Thyroid gland (tissue), 4 donors: ENCODE measurements at regions not wholly inside any gene's neighbourhood (a gene's known extent, or its start where the extent isn't known, plus 50 kb on each side); places are given as distances from the start of the nearest gene placed in this dataset.

ENCODE experiments used
- POLR2A ChIP-seq, 2 donors: fragments of 450-650 bp; IDR thresholded peaks; one replicate each; pipeline ENCODE4 v1.6.1; 2017; ENCODE audit warnings: antibody characterized with exemption in 2 of 2, mild to moderate bottlenecking in 2 of 2, moderate library complexity in 1 of 2
- TF ChIP-seq, protein P1 (sequence below), 6 experiments: fragments of 200-600 bp in 3 of 6; fragments of 450-650 bp in 3 of 6; sonication (generic) in 3 of 6; IDR thresholded peaks; one replicate each; pipeline ENCODE4 v1.5.1; 2016 to 2019; ENCODE audit warnings: antibody characterized with exemption in 6 of 6, mild to moderate bottlenecking in 2 of 6, inconsistent platforms in 1 of 6, moderate library complexity in 1 of 6

DNA sequence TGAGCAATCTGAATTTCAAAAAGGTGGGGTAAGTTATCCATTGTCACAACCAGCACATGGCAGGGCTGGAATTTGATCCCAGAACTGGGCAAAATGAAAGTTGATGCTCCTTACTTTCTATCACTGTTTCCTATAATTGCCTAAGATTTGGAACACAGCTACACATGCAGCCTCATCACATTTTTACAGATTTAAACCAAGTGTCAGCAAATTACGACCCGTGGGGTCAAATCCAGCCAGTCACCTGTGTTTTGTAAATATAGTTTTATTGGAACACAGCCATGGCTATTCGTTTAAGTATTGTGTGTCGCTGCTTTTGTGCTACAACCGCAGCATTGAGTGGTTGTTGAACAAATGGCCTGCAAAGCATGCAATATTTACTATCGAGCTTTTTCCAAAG lies 94.3 kb downstream of the SREK1 start:
- TF ChIP-seq, protein P1, sequence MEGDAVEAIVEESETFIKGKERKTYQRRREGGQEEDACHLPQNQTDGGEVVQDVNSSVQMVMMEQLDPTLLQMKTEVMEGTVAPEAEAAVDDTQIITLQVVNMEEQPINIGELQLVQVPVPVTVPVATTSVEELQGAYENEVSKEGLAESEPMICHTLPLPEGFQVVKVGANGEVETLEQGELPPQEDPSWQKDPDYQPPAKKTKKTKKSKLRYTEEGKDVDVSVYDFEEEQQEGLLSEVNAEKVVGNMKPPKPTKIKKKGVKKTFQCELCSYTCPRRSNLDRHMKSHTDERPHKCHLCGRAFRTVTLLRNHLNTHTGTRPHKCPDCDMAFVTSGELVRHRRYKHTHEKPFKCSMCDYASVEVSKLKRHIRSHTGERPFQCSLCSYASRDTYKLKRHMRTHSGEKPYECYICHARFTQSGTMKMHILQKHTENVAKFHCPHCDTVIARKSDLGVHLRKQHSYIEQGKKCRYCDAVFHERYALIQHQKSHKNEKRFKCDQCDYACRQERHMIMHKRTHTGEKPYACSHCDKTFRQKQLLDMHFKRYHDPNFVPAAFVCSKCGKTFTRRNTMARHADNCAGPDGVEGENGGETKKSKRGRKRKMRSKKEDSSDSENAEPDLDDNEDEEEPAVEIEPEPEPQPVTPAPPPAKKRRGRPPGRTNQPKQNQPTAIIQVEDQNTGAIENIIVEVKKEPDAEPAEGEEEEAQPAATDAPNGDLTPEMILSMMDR (IDR thresholded peaks at IDR 0.05): no peak
- TF ChIP-seq POLR2A (IDR thresholded peaks at IDR 0.05): no peak
